ENCODE measurements at regions not wholly inside any gene's neighbourhood (a gene's known extent, or its start where the extent isn't known, plus 50 kb on each side); places are given as distances from the start of the nearest gene placed in this dataset.

- in situ Hi-C loops (cut with HindIII; ENCODE audit: low sequenced_read_pairs) = no loop called here
- DNase-seq (ENCODE audit: low read depth, low spot score) = no peak
Observed at GRCh38 chr20:24389686-24390085, 79.7 kb upstream of the SYNDIG1 start.

DNA sequence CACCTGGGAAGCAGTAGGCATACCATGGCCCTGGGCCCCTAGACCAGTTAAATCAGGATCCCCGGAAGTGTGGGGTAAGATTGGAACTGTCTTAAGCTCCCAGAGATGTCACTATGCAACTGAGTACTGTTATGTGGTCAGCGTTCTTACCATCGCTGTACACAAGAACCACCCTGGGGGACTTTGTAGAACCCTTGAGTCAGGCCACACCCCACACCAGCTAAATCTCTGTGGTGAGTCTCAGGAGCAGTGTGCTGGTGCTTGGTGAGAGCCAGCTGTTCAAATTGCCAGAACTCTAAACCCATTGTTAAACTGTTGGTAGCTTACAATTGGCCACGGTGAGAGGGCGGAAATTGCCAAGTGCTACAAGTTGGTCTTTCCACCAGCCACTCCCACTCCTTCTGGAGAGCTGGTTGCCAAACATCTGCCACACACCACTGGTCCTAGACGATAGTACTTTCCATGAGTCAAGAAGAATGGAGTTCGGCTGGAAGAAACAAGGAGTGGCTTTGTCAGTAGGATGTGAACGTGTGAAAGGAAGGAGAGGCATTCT, 80.5 kb upstream of the SYNDIG1 start:
- DNase-seq (ENCODE audit: low read depth, low spot score) = no peak
- TF ChIP-seq, protein P1, sequence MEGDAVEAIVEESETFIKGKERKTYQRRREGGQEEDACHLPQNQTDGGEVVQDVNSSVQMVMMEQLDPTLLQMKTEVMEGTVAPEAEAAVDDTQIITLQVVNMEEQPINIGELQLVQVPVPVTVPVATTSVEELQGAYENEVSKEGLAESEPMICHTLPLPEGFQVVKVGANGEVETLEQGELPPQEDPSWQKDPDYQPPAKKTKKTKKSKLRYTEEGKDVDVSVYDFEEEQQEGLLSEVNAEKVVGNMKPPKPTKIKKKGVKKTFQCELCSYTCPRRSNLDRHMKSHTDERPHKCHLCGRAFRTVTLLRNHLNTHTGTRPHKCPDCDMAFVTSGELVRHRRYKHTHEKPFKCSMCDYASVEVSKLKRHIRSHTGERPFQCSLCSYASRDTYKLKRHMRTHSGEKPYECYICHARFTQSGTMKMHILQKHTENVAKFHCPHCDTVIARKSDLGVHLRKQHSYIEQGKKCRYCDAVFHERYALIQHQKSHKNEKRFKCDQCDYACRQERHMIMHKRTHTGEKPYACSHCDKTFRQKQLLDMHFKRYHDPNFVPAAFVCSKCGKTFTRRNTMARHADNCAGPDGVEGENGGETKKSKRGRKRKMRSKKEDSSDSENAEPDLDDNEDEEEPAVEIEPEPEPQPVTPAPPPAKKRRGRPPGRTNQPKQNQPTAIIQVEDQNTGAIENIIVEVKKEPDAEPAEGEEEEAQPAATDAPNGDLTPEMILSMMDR (IDR thresholded peaks at IDR 0.05; ENCODE audit: low read depth, low read length) = no peak
- no peak overlapping the region for H3K4me3 ChIP-seq (ENCODE audit: low read depth, low read length)
- in situ Hi-C loops (cut with HindIII; ENCODE audit: low sequenced_read_pairs) = no loop called here

More at GRCh38 chr20:24389686-24390085, 79.7 kb upstream of the SYNDIG1 start:
- TF ChIP-seq, protein P1 (IDR thresholded peaks at IDR 0.05; ENCODE audit: low read depth, low read length) = no peak
- no peak overlapping the region for H3K4me3 ChIP-seq (ENCODE audit: low read depth, low read length)

DNA sequence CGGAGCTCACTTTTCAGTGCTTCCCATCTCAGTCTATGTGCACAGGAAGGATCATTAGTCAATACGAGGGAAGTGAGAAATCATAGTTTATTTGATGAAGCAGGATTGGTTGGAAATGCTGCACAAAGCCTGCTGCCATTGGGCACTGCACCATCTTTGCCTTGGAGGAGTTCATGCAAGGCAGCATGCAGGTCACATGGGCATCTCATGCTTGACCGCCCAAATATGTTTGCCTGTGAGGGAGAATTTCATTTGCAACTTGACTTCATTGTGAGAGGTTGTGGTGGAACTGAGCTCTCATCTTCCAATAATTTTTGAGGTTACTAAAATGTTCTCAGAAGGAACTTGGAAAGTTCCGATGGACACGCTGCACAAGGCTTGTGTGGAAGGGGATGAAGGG, 83.9 kb upstream of the SYNDIG1 start:
- in situ Hi-C loops (cut with HindIII; ENCODE audit: low sequenced_read_pairs) = no loop called here
- TF ChIP-seq, protein P1 (IDR thresholded peaks at IDR 0.05; ENCODE audit: low read depth, low read length) = no peak
- no peak overlapping the region for H3K4me3 ChIP-seq (ENCODE audit: low read depth, low read length)
- no peak for DNase-seq (ENCODE audit: low read depth, low spot score)

DNA sequence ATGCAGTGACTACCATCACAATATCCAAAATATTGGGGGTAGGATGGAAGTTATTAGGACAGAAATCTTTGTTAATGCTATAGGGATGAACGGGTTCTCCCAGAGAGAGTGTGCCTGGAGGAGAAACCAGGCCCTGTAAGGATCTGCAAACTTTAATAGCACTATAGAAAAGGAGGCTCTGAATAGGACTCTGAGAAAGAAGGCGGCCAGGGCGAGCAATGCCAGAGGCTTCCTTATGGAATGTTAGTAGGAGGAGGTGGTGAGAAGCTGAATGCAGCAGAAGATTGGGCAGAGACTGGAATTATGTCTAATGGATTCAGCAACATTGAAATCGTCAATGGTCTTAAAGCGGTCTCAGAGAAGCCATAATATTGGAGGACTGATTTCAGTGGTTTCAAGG, 84.6 kb upstream of the SYNDIG1 start:
- in situ Hi-C loops (cut with HindIII; ENCODE audit: low sequenced_read_pairs) = no loop called here
- TF ChIP-seq, protein P1 (IDR thresholded peaks at IDR 0.05; ENCODE audit: low read depth, low read length) = no peak
- no peak for DNase-seq (ENCODE audit: low read depth, low spot score)
- no peak overlapping the region for H3K4me3 ChIP-seq (ENCODE audit: low read depth, low read length)

- H3K4me3 ChIP-seq (ENCODE audit: low read depth, low read length) = no peak overlapping the region
- in situ Hi-C loops (cut with HindIII; ENCODE audit: low sequenced_read_pairs) = no loop called here
- TF ChIP-seq, protein P1 (IDR thresholded peaks at IDR 0.05; ENCODE audit: low read depth, low read length) = no peak
- no peak for DNase-seq (ENCODE audit: low read depth, low spot score)
Observed at GRCh38 chr20:24382743-24383142, 86.7 kb upstream of the SYNDIG1 start.

DNA sequence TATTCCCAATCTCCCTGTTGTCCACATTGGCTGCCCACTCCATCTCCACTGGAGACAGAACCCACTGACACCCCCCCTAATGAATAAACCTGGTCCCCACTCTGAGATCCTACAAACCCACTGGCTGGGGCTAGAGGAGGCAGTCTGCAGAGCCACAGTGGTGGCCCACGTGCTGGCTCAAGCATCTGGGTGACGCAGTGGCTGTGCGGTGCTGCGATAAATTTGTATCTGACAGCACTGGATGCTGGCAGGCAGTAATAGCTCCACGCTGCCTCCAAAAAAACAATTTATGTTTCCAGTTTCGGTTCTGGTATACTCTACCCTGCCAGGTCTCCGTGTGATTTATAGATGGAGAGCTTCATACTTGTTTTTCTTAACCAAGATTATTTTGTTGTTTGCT, 87.1 kb upstream of the SYNDIG1 start:
- in situ Hi-C loops (cut with HindIII; ENCODE audit: low sequenced_read_pairs) = no loop called here
- no peak for DNase-seq (ENCODE audit: low read depth, low spot score)
- H3K4me3 ChIP-seq (ENCODE audit: low read depth, low read length) = no peak overlapping the region
- TF ChIP-seq, protein P1 (IDR thresholded peaks at IDR 0.05; ENCODE audit: low read depth, low read length) = no peak

GRCh38 chr20:24381886-24382285, 87.5 kb upstream of the SYNDIG1 start:
- TF ChIP-seq, protein P1 (IDR thresholded peaks at IDR 0.05; ENCODE audit: low read depth, low read length) = no peak
- H3K4me3 ChIP-seq (ENCODE audit: low read depth, low read length) = no peak overlapping the region
- DNase-seq (ENCODE audit: low read depth, low spot score) = no peak
- in situ Hi-C loops (cut with HindIII; ENCODE audit: low sequenced_read_pairs) = no loop called here
